ENCODE measurements at regions not wholly inside any gene's neighbourhood (a gene's known extent, or its start where the extent isn't known, plus 50 kb on each side); places are given as distances from the start of the nearest gene placed in this dataset.

DNA sequence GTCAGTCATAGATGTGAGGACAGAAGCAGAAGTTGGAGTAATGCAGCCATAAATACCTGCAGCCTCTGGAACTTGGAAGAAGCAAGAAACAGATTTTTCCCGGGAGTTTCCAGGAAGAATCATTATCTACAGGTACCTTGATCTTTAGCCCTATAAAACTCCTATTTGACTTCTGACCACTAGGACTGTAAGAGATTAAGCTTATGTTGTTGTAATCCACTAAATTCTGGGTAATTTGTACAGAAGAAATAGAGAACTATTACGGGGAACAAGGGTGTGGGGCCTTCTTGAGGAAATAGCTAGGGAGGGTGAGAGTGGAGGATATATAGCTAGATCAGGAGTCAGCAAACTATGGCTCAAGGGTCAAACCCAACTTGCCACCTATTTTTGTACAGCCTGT lies 353.2 kb downstream of the SLC4A3 start:
- CTCF ChIA-PET: no interaction called here
- POLR2A ChIA-PET: no interaction called here

DNA sequence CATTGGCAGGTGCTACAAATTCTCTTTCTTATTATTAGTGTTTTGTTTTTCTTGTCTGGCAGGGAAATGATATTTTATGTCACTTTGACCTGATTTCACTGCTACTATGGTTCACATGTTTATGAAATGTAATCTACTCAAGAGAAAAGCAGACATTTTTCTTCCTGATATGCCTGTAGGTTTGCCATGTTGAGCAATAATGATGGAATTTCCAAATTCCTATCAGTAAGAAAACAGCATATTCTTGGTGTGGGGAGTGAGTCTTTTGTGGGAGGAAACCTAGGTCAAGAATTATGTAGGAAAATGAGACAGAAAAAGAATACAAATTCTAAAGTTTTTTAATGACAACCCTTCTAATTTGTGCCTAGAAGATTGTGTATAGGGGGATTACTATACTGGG lies 356.4 kb downstream of the SLC4A3 start:
- ChIA-PET POLR2A (no interaction called here), CTCF (no interaction called here)

DNA sequence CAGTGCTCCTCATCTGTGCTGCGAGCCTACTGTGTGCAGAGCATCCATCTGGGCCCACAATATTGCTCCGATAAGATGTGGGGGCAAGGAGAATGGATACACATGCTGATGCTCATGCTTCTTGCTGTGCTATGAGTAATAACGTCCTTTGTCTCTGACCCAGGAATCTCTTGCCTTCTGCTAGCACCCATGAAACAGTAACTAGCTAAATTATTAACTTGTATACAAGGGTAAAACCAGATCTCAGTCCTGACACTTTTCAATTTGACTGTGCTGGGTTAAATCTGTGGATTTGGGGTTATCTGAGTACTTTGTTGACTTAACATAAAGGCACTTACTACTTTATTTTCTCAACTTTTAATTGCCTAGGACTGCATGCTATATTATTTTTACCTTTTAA lies 357.6 kb downstream of the SLC4A3 start:
- CTCF ChIA-PET: no interaction called here

DNA sequence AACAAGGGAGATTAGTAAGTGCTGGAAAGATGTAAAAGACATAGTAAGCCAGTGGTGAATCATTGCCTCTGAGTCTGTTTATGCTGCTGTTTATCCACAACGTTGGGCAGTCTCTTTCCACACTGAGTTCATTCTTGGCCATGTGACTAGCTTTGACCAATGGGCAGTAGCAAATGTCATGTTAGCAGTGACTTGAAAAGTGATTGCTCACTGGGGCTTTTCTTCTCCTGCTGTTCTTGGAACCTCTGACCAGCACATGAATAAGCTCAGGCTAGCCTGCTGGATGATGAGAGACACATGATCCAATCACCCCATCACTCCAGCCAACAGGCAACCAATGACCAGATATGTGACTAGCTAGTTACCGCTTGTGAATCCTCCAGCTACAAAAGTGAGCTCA lies 360.4 kb downstream of the SLC4A3 start:
- ChIA-PET CTCF (no interaction called here), POLR2A (no interaction called here)

More for the DNA sequence above, 357.6 kb downstream of the SLC4A3 start:
- POLR2A ChIA-PET: no interaction called here

DNA sequence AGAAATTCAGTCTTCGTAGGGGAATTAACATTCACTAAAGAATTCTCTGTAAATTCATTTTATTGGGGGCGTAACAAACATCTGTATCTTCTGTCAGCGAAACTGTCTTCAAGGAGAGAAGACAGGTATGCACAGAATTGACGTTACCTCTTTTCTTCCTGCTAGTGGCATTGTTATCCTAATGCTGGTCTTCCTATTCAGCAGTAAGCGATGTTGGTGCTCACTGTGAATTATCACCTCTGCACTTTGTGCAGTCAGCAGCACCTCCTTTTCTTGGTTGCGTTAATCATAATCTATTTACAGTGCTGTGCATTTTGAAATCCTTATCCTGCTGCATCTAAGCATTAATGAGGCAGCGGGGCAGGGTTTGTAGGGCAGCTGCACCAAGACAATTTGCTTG lies 362.3 kb downstream of the SLC4A3 start:
- ChIA-PET CTCF (no interaction called here), POLR2A (no interaction called here)

DNA sequence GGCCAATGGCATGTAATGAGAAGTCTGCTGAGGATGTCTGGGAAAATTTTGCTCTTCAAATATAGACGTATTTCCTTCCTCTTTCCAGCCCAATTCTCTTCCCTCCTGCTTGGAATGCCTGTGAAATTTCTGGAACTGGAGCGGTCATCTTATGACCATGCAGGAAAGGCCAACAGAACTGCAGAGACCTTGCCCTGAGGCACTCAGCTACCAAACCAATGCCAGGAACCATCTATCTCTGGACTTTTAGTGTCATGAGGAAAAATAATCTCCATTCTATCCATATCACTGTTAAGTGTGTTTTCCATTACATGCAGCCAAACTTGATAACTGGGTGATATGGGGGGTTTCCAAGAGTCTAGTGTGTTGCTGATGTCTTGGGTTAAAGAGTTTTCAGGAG lies 363.7 kb downstream of the SLC4A3 start:
- ChIA-PET POLR2A (no interaction called here), CTCF (no interaction called here)

DNA sequence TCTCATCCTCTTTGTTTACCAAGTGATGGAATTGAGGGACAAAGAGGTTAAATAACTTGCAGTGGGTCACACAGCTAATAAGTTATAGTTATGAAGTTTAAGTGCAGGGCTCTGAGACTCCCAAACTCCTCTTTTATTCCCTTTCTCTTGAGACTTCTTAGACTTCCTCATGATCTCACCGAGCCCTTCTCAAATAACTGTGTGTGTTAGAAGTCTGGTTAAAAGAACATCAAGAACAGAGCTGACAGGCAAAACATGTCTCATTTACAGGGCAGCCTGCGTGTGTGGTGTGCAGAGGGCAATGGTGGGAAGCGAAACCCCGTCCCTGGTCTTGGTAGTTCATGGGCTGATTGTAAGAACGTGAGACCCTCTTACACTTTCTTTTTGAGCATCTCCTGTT lies 368.0 kb downstream of the SLC4A3 start:
- CTCF ChIA-PET: no interaction called here
- POLR2A ChIA-PET: no interaction called here

DNA sequence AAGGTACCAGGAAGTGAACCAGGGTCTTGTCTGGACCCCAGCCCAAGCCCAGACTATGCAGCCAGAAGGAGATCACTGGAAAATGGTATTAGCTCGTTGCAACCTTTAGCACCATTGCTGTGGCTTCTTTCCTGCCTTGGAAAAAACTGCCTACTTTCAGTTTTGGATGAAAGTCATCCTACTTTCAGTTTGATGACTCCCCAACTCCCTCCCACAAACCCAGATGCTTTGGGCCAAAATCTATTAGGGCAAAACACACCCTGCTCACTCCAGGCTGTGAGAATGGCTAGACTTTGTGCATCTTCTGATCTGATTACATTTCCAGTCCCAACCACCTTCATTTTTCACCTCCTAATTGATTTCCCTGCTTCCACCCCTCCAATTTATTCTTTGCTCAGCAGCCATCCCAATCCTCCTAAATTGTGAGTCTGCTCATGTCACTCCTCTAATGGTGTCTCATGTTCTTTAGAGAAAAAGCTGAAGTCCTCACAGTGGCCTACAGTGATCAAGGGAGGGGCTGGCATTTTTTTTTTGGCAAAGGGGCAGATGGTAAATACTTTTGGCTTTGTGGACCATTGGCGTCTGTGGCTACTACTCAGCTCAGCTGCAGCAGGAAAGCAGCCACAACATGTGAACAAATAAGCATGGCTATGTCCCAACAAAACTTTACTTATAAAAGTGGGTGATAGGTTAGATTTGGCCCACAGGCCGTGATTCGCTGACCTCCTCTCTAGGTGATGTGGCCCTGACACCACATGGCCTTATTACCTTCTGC lies 368.7 kb downstream of the SLC4A3 start:
- ChIA-PET CTCF (no interaction called here), POLR2A (no interaction called here)

DNA sequence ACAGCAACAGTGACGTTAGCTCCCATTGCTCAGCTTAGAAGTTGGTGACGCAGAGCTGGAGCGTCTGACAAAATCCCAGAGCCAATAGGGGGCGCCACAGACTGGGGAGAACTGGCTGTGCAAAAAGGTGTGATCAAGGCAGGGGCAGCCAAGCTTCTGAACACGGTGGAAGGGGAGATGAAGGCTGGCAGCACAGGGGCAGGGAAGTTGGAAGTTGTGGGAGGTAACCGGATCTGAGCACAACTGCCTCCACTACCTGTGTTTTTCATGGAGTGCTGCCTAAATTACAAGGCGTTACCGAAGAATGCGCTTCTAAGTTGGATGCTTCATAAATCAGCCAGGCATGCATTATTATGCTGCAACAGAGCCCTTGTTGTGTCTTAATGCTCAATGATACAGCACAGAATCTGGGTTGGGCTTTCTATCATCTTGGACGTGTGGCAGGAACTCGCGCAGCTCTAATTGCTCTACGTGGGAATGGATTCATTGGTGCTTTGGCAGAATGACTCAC lies 370.0 kb downstream of the SLC4A3 start:
- ChIA-PET POLR2A (no interaction called here), CTCF (no interaction called here)

DNA sequence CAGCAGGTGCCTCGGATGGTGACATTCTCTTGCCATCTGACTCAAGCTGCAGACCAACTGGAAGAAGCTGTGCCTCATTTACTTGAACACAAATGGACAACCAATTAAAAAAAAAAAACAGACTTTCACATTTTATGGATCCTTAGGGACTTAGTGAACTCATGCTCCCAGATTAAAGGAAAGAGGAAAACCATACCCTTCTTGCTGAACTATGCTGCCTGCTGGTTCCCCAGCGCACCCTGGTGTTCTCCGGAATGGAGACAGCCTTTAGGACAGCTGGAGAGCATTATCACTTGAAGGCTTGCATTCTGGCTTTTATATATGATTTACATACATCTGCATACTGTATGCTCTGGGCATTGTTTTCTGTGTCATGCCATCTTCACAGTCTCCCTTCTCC lies 370.7 kb downstream of the SLC4A3 start:
- ChIA-PET CTCF (no interaction called here), POLR2A (no interaction called here)

DNA sequence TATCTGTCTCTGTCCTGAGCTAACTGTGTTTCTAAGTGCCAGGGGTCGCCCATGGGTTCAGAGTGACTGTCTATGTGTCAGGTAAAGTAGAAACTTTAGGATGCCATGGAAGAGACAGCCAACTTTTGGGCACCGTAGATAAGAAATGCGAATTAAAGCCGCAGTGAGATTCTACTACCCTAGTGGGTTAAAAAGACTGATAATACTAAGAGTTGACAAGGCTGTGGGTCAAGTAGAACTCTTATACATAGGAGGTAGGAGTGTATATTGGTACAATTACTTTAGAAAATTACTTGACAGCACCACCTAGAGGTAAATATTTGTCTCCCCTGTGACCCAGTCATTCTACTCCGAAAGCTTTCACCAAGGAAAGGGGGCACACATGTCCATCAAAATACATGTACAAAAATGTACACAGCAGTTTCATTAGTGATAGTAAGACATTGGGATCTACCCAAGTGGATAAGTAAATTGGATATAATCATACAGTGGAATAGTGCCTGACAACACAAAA lies 371.3 kb downstream of the SLC4A3 start:
- CTCF ChIA-PET: no interaction called here
- POLR2A ChIA-PET: no interaction called here

DNA sequence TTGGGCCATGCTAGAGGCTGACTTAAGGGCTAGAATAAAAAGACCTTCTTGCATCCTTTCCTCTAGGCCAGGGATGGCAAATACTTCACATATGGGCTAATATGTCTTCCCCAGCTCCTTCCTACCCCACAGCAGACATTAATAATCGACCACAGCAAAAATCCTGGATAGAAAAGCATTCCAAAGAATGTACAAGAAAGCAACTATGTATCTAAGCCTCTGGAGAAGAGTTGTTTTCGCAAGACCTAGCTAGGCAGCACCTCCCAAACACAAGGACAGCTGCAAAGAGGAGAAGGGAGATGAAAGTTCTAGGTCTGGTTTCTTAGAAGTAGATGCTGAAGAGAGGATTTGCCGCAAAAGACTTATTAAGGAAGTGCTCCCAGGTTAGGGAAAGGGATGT lies 372.6 kb downstream of the SLC4A3 start:
- ChIA-PET POLR2A (no interaction called here), CTCF (no interaction called here)

DNA sequence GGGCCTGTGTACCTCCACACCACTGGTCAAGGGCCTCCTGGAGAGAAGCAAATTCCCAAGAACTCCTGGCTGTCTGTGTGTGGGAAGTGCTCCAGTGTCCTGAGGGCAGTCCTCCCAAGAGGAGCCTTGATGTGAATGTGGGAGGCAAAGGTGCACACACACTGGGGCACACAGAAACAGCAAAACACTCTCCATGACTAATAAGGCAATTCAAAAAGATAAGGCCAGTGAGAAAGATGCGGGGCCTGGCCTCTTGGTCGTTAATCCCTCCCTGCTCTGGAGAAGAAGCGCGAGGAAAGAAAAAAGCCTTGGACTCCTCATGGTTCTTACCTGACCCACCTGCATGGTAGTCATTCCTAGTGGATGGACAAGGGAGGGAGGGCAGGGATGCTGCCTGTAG lies 373.2 kb downstream of the SLC4A3 start:
- POLR2A ChIA-PET: no interaction called here
- CTCF ChIA-PET: no interaction called here

DNA sequence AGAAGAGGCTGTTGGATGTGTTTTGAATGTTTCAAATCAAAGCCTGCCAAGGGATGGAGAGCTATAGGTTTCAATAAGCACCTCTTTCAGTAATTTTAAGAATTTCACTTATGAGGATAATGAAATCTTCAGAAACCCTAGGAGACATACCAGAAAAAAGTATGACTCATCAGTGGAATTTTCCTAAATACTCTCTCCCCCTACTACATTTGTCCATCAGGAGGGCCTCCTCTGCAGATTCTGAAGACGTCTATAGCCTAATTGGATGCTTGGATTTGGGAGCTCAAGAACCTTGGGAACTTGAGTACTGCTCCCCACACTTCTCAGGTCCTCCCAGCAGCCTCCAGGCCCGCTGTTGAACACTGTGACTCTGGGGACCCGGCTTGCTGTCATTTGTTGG lies 374.3 kb downstream of the SLC4A3 start:
- ChIA-PET CTCF (interaction anchor here (0.6 kb wide), 1 partner anchor 197 kb away, joined by 5 read pairs; no protein-coding TSS in a partner anchor), POLR2A (no interaction called here)

DNA sequence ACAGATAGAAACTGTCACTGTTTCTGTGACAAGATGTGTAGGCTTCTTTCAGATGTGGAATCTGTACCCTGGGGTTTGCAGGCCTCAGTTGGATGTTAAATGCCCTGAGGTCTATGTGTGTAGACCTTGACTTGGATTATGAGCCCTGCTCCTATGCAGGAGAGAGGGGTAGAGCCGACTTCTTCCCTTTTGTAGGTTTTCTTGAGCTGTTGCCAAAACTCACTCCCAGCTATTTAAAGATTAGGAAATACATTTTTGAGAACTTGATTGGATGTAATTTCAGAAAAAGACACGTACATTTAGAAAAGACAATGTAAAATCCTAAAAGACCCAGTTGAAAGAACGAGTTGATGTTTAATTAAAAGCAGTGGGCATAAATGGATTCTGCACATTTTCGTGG lies 374.8 kb downstream of the SLC4A3 start:
- ChIA-PET POLR2A (no interaction called here), CTCF (interaction anchor here (0.6 kb wide), 1 partner anchor 197 kb away, joined by 5 read pairs; no protein-coding TSS in a partner anchor)

DNA sequence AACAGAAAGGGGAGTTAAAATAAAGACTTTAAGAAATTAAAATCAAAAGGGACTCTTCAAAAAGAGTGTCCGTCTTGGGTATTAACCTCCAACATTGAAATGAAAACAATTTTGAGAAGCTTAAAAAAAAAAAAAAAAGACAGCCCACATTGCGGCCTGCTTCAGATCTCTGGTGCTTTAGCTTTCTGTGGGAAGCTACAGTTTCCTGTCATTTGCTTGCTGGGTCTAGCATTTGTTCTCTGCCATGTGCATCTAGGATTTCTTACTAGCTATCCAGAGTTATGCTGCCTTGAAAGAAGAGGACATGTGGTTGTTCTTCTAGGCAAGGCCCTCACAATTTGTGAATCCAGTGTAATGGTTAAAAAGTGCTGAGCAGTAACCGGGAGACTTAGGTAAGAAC lies 375.3 kb downstream of the SLC4A3 start:
- ChIA-PET POLR2A (no interaction called here), CTCF (no interaction called here)

DNA sequence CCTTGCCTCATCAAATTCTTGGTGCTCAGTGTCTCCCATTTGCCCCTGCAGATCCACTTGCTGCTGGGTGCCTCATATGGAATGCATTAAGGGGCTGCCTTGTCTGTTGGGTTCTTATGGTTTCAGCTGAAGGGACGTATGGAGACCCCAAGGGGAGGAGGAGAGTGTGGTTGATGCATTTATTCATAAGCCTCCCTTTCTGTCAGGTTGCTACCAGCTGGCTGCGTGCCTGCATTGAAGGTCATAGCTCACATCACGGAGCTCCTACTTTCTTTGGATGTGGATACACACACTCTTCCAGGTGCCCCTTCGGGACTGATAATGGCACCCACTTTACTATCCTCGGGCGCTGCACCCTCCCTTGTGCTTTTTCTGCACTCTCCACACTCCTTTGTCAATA lies 377.9 kb downstream of the SLC4A3 start:
- ChIA-PET POLR2A (no interaction called here), CTCF (no interaction called here)

DNA sequence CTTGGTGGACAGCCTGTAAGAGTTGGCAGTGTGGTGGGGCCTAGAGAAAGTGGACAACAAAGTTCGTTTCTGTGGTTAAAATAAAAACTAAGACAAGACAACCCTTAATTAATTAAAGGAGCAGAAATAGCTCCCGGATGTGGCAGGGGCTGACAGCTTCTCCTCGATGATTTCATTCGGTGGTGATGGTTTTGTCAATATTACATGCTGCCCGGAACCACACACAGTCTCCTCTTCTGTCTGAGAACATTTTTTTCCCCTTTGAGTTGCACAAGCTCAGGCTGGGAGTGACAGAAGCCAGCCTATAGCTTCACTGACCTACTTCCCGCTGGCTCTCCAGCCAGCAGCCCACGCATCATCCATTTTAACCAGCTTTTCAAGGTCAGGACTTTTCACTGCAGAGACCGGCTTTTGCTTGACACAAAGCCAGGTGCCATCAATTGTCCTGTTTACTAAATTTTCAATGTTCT lies 378.8 kb downstream of the SLC4A3 start:
- POLR2A ChIA-PET: no interaction called here
- CTCF ChIA-PET: no interaction called here

DNA sequence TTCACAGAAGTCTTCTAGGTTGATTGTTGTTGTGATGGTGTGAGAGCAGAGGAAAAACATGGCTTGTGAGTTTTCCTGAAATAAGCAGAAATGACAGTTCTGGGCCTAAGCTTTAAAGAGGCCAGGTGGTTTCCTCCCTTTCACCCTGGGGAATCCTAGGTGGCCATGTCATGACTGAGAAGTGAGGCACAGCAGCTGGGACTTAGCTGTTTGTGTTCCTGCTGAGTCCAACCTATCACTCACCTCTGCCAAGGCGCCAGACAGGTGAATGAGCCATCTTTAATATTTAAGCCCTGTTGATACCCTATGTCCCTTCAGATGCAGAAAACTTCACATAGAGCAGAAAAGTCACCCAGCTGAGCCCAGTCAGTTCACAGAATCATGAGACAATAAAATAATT lies 384.4 kb downstream of the SLC4A3 start:
- ChIA-PET CTCF (no interaction called here), POLR2A (no interaction called here)

DNA sequence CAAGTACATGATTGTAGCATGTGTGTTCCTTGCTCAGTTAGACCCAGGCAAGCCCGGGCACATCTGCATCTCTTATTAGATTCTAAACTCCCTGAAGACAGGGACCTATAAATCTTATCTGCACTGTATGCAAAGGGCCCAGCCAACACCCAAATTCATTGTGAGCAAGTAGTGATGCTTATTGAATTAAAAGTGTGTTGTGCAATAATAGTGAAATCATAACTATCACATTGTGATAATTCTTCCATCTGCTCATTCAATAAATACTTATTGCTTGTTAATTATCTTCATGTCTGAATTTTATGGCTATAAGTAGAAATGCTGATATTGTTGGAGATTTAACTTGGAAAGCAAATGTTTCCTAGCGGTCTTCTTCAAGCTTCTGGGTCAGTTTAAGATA lies 387.5 kb downstream of the SLC4A3 start:
- CTCF ChIA-PET: no interaction called here
- POLR2A ChIA-PET: no interaction called here

DNA sequence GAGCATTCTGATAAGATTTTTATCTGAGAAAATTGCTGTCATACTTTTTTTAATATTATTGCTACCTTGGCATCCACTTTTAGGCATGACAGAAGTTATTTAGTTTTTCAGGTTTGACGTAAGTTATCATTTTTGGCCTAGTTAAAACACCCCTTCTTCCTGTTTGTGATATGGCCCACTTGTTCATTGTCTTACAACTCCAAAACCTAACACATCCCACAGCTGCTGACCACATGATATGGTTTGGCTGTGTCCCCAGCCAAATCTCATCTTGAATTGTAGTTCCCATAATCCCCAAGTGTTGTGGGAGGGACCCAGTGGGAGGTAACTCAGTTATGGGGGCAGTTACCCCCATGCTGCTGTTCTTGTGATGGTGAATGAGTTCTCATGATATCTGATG lies 388.1 kb downstream of the SLC4A3 start:
- POLR2A ChIA-PET: no interaction called here
- CTCF ChIA-PET: no interaction called here

DNA sequence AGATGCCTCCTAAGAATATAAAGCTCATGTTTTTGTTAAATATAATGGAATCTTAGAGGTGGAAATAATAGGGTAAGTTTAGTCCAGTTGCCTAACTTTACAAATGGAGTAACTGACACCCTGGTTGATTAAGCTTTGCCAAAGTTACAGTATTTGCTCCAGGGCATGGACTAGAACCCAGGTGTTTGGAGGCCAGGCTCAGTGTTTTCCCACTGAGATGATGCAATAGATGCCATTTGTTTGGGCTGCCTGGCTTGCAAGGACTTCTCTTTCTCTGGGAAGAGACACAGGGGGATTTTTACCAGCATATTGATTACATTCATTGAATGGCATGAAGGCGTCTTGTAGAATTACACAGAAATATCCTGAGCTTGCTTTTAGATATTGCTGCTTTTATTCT lies 397.8 kb downstream of the SLC4A3 start:
- CTCF ChIA-PET: no interaction called here
- POLR2A ChIA-PET: no interaction called here
